ENCODE measurements at regions not wholly inside any gene's neighbourhood (a gene's known extent, or its start where the extent isn't known, plus 50 kb on each side); places are given as distances from the start of the nearest gene placed in this dataset.

GRCh38 chr11:19598876-19599486, 113.7 kb upstream of the NAV2 start:
- TF ChIP-seq TAF1 (IDR thresholded peaks at IDR 0.05; ENCODE audit: low read depth), result no peak
- TF ChIP-seq EGR1 (IDR thresholded peaks at IDR 0.05), result no peak
- TF ChIP-seq NFIC (IDR thresholded peaks at IDR 0.05), result no peak
- no peak for TF ChIP-seq CREB1 (IDR thresholded peaks at IDR 0.05; ENCODE audit: low read depth)
- no peak for TF ChIP-seq RAD21 (IDR thresholded peaks at IDR 0.05; ENCODE audit: low read depth)
- TF ChIP-seq, protein P1, sequence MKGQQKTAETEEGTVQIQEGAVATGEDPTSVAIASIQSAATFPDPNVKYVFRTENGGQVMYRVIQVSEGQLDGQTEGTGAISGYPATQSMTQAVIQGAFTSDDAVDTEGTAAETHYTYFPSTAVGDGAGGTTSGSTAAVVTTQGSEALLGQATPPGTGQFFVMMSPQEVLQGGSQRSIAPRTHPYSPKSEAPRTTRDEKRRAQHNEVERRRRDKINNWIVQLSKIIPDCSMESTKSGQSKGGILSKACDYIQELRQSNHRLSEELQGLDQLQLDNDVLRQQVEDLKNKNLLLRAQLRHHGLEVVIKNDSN (IDR thresholded peaks at IDR 0.05), result no peak
- TF ChIP-seq ZBTB7A (IDR thresholded peaks at IDR 0.05; ENCODE audit: low read depth), result no peak

DNA sequence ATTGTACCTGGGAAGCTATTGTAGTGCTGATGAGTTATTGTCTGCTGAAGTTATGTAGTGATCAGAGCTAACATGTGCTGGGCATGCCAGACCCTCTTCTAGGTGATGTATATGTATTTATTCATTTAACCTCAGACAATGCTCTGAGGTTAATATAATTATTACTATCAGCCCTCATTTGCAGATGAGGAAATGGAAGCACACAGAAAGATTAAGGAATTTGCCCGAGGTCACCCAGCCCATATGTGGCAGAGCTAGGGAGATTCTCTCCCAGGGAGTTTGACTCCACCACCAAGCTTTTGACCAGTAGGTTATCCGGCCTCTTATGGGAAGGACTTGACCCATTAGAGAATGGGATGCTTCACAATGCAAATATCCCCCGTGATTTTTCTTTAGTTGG, 114.2 kb upstream of the NAV2 start:
- TF ChIP-seq, protein P2, sequence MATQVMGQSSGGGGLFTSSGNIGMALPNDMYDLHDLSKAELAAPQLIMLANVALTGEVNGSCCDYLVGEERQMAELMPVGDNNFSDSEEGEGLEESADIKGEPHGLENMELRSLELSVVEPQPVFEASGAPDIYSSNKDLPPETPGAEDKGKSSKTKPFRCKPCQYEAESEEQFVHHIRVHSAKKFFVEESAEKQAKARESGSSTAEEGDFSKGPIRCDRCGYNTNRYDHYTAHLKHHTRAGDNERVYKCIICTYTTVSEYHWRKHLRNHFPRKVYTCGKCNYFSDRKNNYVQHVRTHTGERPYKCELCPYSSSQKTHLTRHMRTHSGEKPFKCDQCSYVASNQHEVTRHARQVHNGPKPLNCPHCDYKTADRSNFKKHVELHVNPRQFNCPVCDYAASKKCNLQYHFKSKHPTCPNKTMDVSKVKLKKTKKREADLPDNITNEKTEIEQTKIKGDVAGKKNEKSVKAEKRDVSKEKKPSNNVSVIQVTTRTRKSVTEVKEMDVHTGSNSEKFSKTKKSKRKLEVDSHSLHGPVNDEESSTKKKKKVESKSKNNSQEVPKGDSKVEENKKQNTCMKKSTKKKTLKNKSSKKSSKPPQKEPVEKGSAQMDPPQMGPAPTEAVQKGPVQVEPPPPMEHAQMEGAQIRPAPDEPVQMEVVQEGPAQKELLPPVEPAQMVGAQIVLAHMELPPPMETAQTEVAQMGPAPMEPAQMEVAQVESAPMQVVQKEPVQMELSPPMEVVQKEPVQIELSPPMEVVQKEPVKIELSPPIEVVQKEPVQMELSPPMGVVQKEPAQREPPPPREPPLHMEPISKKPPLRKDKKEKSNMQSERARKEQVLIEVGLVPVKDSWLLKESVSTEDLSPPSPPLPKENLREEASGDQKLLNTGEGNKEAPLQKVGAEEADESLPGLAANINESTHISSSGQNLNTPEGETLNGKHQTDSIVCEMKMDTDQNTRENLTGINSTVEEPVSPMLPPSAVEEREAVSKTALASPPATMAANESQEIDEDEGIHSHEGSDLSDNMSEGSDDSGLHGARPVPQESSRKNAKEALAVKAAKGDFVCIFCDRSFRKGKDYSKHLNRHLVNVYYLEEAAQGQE (IDR thresholded peaks at IDR 0.05; ENCODE audit: low read depth), result no peak
- TF ChIP-seq RAD21 (IDR thresholded peaks at IDR 0.05; ENCODE audit: low read depth), result no peak
- TF ChIP-seq TCF12 (IDR thresholded peaks at IDR 0.05; ENCODE audit: low read depth), result no peak
- TF ChIP-seq NFIC (IDR thresholded peaks at IDR 0.05), result no peak
- TF ChIP-seq, protein P1 (IDR thresholded peaks at IDR 0.05), result no peak
- TF ChIP-seq CEBPB (IDR thresholded peaks at IDR 0.05), result no peak
- TF ChIP-seq YY1 (IDR thresholded peaks at IDR 0.05; ENCODE audit: low read depth), result no peak

- TF ChIP-seq TEAD4 (IDR thresholded peaks at IDR 0.05) (no peak), TAF1 (IDR thresholded peaks at IDR 0.05; ENCODE audit: low read depth) (no peak), EP300 (IDR thresholded peaks at IDR 0.05; ENCODE audit: borderline replicate concordance) (no peak), EGR1 (IDR thresholded peaks at IDR 0.05) (no peak)
- TF ChIP-seq, protein P2 (IDR thresholded peaks at IDR 0.05; ENCODE audit: low read depth), result no peak
These were observed 114.8 kb upstream of the NAV2 start for GRCh38 chr11:19597876-19598275.

DNA sequence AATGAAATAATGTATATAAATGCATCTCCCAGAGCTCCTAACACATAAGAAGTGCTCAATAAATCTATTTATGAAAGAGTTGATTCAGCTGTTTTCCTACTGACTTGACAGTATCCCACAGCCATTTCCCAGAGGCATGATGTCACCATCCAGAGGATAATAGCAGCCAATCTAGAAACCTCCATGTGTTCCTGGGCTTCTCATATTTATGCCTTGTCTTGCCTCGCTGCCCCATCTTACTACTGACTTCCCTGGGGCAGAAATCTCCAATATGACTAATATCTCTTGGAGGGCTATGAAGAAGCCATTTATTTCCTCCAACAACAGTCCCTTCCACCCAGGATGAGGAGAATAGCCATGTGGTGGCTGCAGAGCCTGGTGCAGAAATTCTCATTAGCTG, 115.4 kb upstream of the NAV2 start:
- TF ChIP-seq ZBTB7A (IDR thresholded peaks at IDR 0.05; ENCODE audit: low read depth), result no peak
- no peak for TF ChIP-seq TAF1 (IDR thresholded peaks at IDR 0.05; ENCODE audit: low read depth)
- no peak for TF ChIP-seq EGR1 (IDR thresholded peaks at IDR 0.05)
- no peak for TF ChIP-seq TEAD4 (IDR thresholded peaks at IDR 0.05)
- no peak for TF ChIP-seq FOXM1 (IDR thresholded peaks at IDR 0.05; ENCODE audit: borderline replicate concordance, low read depth)
- TF ChIP-seq MAX (IDR thresholded peaks at IDR 0.05), result no peak
- no peak for TF ChIP-seq YY1 (IDR thresholded peaks at IDR 0.05; ENCODE audit: low read depth)

DNA sequence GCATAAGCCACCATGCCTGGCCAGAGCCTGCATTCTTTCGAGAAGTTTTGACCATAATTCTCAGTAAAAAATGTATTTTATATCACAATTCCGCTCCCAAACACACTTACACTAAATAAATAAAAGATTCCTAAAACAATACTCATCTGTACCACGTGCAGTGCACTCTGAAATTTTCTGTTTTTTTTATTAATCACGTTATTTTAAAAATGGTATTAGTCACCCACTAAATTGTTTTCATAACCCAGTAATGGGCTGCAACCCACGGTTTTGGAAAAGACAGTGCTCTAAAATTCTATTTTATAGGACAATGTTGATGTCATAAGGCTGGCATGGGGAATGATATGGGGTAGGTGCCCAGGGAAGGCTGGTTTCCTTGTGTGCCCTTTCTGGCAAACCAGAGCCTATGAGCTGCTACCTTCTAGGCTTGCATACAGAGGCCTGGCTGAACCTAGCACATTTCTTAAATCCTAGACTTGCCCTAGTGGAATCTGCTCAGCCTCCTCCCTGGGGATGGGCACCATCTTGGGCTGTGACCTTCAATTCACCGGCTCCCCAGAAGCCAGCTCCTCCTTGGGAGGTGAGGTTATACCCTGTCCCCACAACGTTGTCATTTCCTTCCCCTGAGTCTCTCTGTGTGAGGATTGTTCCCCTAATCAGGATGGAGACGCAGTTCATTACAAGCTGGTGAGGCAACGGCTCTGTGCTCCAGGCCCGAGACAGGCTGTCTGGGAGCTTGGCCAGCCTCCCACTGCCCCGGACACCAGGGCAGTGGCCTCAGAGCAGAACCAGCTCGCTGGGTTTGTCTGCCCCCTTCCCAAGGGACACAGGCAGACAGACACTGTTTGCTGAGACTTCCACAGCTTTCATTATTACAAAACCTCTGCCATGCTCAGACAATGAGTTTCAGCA, 116.5 kb upstream of the NAV2 start:
- TF ChIP-seq ZBTB7A (IDR thresholded peaks at IDR 0.05; ENCODE audit: low read depth) (no peak), CEBPB (IDR thresholded peaks at IDR 0.05) (no peak), MAX (IDR thresholded peaks at IDR 0.05) (no peak), TAF1 (IDR thresholded peaks at IDR 0.05; ENCODE audit: low read depth) (no peak), EP300 (IDR thresholded peaks at IDR 0.05; ENCODE audit: borderline replicate concordance) (no peak), RAD21 (IDR thresholded peaks at IDR 0.05; ENCODE audit: low read depth) (no peak), CREB1 (IDR thresholded peaks at IDR 0.05; ENCODE audit: low read depth) (no peak), EGR1 (IDR thresholded peaks at IDR 0.05) (no peak), NFIC (IDR thresholded peaks at IDR 0.05) (no peak), TCF12 (IDR thresholded peaks at IDR 0.05; ENCODE audit: low read depth) (no peak), YY1 (IDR thresholded peaks at IDR 0.05; ENCODE audit: low read depth) (no peak), TEAD4 (IDR thresholded peaks at IDR 0.05) (no peak), FOXM1 (IDR thresholded peaks at IDR 0.05; ENCODE audit: borderline replicate concordance, low read depth) (no peak)
- TF ChIP-seq, protein P1 (IDR thresholded peaks at IDR 0.05), result no peak
- TF ChIP-seq, protein P2 (IDR thresholded peaks at IDR 0.05; ENCODE audit: low read depth), result no peak

All from Ishikawa (cell line).